SH-SY5Y (cell line): ENCODE measurements at regions not wholly inside any gene's neighbourhood (a gene's known extent, or its start where the extent isn't known, plus 50 kb on each side); places are given as distances from the start of the nearest gene placed in this dataset.

ENCODE experiments used
- GATA2 ChIP-seq: IDR thresholded peaks from 2 replicates; pipeline ENCODE4 v1.6.1; 2011; ENCODE audit warnings: mild to moderate bottlenecking, low read depth, low read length
- GATA3 ChIP-seq: IDR thresholded peaks from 2 replicates; pipeline ENCODE4 v1.6.1; 2011; ENCODE audit warnings: low read depth, mild to moderate bottlenecking, low read length, moderate library complexity

GRCh38 chr12:19026614-19027488, 102.7 kb upstream of the PLEKHA5 start:
- no peak for TF ChIP-seq GATA2
- no peak for TF ChIP-seq GATA3

DNA sequence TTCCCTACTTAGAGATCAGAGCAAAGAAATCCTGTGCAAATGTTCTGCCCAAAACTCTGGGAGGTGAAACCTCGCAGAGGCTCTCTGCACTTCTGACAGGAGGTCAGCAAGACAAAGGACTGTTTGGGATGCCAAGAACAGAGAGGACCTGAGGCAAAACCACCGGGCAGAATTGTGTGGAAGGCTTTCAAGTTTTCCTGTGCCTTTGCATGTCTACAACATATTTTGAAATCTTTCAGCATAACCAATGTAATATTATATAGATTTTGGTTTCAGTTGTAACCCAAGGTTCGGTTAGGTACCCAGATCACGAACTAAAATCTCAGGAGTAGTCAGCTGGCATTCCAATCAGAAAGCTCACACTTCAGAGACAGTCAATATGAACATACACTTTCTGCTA, 99.4 kb upstream of the PLEKHA5 start:
- TF ChIP-seq GATA3 = no peak
- TF ChIP-seq GATA2 = no peak

DNA sequence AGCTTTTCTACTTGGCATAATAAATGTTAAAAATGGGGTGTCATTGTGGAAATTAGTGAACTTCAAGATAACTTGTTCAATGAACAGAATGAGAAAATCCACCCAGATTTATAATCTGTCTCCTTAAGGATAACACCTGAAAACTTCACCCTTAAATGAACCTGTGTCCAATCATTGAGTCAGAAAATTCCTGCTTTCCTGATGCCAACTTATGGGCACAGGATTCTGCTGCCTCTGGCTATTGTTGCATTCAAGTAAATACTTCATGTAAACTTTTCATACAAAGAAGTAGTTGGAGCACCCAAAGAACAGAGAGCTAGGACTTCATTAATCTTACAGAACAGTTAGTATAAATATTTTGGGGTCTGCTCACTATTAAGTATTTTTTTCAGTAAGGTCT, 98.9 kb upstream of the PLEKHA5 start:
- no peak for TF ChIP-seq GATA3
- no peak for TF ChIP-seq GATA2

GRCh38 chr12:19031032-19031431, 98.5 kb upstream of the PLEKHA5 start:
- TF ChIP-seq GATA2 (no peak), GATA3 (no peak)

GRCh38 chr12:19032826-19033225, 96.7 kb upstream of the PLEKHA5 start:
- TF ChIP-seq GATA3 (no peak), GATA2 (no peak)

- TF ChIP-seq GATA2 = no peak
- no peak for TF ChIP-seq GATA3
Measured at GRCh38 chr12:19033244-19033643, 96.3 kb upstream of the PLEKHA5 start.

DNA sequence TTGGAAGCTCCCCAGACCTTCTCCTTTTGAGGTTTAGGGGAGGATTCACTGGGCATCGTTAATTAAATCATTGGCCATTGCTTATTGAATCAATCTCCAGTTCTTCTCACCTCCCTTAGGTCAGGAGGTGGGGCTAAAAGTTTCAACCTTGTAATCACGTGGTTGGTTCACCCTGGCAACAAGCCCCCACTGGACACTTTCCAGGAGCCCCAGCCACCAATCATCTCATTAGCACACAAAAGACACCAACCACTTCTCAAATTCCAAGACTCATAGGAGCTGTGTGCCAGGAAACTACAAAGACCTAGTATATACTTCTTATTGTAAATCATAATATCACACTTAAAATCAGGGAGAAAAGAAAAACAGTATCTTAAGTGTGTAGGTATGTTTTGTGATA, 94.6 kb upstream of the PLEKHA5 start:
- TF ChIP-seq GATA3 (no peak), GATA2 (no peak)

DNA sequence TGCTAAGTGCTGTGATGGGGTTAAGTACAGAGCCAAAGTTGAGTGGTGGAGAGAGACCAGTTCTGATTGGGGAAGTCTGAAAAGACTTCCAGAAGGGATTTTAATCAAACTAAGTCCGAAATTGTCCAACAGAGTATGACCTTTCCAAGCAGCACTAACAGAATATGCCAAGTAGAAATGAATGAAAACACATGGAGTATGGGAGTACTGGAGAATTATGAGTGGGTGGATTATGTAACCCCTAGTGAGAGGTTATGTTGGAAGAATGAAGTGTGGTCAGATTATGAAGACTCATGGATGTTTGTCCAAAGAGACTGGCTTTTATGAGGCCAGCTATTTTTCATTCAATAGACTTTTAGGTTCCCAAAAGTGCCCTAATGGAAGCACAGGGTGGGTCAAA, 94.0 kb upstream of the PLEKHA5 start:
- TF ChIP-seq GATA3 (no peak), GATA2 (no peak)

DNA sequence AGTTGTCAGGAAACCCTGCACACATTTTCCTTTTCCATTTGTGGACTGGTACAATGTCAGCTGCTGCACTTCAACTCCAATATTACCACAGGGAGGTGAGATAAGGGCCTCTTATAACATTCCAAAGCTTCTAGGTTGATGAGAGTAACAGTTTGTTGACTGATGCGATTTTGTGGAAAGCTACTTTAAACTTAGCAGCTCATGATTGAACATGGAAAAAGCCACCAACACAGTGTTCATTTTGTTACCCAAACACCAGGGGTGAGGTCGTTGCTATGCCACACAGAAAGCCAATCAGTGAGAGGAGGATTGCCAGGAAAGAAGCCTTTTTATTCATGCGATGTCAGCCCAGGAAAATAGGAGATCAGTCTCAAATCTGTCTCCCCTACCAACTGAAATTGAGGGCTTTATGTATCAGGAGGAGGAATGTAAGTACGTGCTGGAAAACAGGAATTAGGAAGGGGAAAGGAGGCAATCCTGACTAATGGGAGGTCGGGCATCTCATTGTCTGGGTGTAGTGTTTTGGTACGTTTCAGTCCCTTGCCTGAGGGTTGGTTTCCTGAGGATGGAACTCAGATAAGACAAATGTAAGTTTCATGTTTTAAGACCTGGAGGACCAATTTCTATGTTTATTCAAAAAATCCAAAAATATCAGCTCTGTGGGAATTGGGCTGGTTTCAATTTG, 92.7 kb upstream of the PLEKHA5 start:
- no peak for TF ChIP-seq GATA3
- TF ChIP-seq GATA2 = no peak

- TF ChIP-seq GATA3 = no peak
- TF ChIP-seq GATA2 = no peak
Measured at GRCh38 chr12:19038209-19038608, 91.3 kb upstream of the PLEKHA5 start.

DNA sequence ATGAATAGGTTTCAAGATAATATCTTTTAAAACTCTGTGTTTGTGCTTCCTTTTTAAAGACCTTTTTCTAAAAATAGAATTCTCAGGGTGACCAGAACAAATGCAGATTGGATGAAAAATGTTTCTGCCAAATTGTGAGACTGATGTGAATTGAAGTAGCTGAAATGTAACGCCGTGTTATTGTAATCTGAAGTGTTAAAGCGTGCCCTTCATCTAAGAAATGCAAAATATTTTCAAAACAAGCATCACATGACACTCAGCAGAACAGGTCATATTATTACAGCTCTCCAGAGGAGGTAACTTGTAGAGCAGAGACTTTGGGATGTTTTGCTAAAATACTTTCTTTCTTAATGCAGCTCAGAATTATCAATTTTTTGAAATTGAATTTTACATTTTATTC, 90.0 kb upstream of the PLEKHA5 start:
- no peak for TF ChIP-seq GATA3
- no peak for TF ChIP-seq GATA2

DNA sequence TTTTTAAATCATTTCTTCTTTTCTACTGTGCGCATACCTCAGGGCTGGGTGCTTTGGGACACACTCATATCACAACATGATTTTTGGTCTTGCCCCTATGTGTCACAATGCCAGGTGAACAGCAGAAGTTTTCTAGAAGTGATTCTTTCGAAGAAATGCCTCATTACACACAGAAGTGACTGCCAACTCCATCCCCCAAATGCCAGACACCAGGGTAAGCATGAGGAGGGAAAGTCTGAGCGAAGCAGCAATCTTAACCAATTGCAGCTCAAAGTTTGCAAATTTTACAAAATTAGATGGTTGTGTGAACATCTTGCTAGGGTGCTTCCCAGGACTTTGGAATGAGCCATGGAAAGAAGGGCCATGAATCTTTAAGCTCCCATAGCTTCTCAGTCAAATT, 87.3 kb upstream of the PLEKHA5 start:
- TF ChIP-seq GATA3 = no peak
- TF ChIP-seq GATA2 = no peak

- TF ChIP-seq GATA3 (no peak), GATA2 (no peak)
Measured at GRCh38 chr12:19044430-19044829, 85.1 kb upstream of the PLEKHA5 start.

DNA sequence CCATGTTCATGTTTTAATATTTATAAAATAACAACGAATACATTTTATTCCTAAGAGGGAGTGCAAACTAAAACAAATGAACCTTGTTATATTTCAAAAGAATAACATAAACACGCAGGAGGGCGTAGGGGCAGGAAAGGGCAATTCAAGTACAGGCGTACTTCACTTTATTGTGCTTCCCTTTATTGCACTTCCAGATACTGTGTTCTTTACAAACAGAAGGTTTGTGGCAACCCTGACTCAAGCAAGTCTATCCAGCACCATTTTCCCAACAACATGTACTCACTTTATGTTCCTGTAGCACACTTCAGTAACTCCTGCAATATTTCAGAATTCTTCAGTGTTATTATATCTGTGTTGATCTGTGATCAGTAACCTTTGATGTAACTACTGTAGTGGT, 84.6 kb upstream of the PLEKHA5 start:
- TF ChIP-seq GATA3 (no peak), GATA2 (no peak)

DNA sequence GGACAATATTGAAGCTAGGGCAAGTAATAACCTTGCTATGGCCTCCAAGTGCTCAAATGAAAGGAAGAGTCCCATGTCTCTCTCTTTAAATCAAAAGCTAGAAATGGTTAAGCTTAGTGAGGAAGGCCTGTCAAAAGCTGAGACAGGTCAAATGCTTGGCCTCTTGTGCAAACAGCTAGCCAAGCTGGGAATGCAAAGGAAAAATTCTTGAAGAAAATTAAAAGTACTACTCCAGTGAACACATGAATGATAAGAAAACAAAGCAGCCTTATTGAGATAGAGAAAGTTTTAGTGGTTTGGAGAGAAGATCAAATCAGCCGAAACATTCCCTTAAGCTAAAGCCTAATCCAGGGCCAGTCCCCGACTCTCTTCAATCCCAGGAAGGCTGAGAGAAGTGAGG, 84.1 kb upstream of the PLEKHA5 start:
- TF ChIP-seq GATA3 (no peak), GATA2 (no peak)
